EH (cell line): ENCODE measurements at regions not wholly inside any gene's neighbourhood (a gene's known extent, or its start where the extent isn't known, plus 50 kb on each side); places are given as distances from the start of the nearest gene placed in this dataset.
A peak's percentile ranks its signal among the peaks of the same experiment; 100 is the strongest.

Experiments
- DNase-seq: peaks from one replicate; pipeline ENCODE4 v3.0.0-alpha.2; 2015; ENCODE audit warnings: low read depth

DNA sequence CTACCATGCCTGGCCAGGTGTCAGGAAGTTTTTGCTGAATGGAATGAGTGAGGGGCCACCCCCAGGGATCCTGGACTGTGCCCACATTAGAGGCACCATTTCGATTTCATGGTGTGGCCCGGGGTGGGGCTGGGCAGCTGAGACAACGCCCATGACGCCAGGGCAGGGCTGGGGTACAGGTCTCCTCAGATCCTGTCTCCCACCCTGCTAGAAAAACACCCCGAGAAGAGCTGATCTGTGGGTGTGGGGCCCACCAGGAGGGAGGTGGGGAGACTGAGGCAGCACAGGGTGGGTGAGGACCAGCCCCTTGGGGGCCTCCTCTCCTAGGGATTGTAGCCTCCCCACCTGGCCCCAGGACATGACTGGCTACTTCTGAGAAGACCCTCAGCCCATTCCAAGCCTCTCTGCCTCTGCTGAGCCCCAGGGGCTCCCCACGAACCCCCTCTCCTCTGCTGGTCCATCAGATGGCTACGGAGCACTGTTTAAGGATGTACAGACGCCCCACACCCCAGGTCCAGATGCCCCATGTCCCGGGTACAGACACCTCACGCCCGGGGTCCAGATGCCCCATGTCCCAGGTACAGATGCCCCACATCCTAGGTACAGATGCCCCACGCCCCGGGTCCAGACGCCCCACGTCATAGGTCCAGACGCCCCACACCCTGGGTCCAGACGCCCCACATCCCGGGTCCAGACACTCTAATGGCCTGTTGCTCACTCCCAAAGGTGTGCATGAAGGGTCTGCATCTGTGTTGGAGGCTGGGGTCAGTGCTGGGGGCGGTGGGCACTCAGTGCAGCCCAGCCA is 99.4 kb downstream of the MICALL2 start:
- no peak for DNase-seq

DNA sequence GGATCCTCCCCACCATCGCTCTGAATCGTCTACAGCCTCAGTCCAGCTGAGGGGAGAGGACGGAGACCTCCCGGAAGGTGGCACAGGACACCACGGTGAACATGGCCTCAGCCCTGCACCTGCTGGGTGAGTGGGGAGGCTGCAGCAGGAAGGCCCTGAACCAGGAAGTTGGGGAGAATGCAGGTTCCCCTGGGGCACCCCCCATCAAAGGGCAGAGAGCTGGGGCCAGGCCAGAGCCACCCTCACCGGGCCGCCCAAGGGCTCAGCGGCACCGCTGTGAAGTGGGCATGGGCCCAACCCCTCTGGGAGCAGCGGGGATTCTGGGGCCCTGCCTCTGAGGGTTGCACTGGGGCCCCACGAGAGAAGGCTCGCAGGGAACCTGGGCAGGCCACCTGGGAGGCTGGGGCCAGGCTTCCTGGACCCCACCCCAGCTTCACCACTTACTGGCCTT is 98.7 kb downstream of the MICALL2 start:
- no peak for DNase-seq

DNA sequence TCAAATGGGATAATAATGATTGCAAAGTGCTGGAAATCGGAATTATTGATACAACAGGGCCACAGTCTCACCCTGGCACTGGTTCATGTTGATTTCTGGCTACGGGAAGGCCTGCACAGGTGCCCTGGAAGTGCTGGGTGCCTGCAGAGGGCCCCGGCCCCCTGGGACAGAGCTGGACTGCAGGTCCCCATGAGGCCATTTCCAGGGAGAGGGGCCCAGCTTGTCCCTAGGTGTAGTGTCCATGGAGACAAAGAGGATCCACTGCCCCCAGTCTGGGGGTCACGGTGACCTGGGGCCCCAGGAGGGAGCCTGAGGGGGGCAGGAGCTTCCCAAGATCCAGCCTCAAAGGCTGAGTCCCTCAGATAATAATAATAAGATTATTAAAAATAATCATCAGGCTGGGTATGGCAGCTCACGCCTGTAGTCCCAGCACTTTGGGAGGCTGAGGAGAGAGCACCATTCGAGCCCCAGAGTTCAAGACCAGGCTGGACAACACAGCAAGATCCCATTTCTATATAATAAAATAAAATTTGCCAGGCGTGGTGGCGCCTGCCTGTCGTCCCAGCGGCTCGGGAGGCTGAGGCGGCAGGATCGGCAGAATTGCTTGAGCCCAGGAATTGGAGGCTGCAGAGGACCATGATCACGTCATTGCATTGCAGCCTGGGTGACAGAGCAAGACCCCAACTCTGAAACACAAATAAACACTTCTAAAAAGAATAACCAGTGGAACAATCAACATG is 98.1 kb downstream of the MICALL2 start:
- no peak for DNase-seq

DNA sequence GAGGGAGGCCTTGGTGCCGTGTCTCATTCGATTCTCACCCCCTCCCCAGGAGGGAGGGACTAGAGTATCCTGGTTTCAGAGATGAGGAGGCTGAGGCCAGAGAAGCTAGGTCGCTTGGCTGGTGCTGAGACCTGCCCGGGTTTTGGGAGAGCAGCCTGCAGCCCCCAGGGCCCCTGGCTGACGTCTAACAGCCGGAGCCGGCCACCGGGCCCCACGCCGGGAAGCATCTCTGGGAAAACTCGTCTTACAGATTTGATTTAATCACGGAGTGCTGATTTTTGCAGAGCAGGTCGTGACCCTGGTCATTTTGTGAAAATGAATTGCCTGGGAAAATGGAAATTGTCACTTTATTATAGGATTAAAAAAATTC is 97.5 kb downstream of the MICALL2 start:
- no peak for DNase-seq

DNA sequence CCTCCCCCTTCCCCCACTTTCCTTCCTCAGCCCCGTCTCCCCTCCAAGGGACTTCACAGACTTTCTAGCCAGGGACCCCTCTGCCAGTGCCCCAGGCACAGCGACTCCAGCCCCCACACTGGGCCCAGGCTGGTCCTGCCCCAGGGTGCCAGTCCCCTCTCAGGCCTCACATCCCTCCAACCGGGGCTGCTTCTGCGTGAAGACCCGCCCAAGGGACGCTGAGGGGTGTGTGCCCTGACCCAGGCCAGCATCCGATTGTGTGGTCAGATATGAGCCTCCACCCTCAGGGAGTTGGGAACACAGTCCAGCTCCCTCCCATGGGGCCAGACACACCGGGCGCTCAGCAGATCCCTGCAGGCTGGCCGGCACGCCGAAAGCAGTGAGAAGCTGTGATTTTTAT is 97.0 kb downstream of the MICALL2 start:
- DNase-seq: no peak

DNA sequence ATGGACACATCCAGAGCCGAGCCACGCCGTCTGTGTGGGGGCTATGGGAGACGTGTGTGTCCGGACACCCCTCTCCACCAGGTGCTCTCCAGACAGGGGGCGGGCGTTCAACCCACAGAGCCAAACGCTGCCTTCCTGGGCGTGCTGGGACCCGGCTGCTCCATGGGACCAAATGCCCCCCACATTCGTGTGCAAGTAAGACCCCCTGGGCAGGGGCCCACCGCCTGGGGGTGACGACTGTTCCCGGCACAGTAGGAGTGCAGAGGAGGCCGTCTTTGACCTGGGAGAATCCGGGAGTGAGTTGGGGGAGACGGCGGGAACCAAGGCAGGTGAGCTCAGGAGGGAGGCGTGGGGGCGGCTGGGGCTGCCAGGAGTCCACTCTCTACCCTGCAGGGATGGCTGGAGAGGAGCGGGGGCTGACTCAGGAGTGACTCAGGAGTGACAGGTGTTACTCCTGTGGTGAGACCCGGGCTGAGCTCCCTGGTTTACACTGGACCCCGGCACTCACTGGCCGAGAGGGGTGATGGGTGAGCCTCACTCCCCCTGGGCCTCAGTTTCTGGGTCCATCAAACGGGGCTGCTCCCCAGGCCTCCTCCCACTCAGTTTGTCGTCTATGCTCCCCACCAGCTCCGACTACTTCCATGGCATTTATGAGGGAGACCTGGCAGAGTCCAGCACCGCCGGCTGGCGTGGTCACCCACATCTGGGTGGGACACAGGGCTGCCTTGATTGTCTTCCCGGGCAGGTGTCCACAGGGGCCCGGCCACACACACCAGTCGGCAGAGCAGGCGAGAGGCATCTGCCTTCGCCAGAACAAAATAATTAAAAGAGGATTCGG is 95.0 kb downstream of the MICALL2 start:
- DNase-seq: no peak

DNA sequence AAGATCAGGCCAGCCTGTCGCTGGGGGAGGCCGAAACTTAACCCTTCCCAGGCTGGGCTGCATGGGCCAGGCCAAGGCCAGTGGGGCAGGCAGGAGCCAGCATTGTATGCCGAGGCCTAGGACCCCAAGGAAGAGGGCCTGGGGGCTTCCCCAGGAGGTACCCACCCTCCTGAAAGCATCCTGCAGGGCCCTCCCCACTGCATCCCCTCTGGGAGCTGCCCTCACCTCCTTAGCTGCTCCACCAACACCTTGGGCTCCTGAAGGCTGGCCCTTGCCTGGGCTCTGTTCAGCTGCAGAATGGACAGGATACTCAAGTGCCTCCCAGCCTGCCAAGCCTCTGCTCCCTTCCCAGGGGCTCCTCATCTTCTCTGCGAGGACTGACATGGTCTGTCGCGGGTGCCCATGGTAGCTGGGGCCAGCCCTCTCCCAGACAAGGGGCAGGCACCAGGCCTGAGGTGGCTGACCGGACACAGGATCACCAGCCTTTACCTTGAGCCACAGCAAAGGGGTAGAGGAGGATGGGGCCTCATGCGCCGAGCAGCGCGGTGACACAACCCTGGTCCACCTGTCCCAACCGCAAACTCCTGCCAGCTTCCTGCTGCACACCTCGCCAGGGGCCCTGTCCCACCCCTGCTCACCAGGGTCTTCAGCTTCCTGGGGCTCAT is 94.2 kb downstream of the MICALL2 start:
- DNase-seq: no peak

DNA sequence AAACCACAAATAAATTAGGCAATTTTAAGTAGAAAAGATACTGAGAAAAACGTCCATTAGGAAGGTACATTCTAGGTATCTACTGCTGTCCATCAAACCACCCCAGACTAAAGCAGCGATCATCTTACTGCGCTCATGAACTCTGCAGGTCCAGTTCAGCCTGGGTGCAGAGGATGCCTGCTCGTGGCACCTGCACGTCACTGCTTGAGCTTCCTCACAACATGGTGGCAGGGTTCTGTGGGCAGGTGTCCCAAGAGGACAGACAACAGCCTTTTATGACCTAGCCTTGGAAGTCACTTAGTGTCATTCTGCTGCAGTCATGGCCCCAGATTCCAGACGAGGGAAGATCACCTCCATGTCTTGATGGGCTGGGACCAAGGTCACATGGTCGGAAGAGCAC is 93.4 kb downstream of the MICALL2 start:
- no peak for DNase-seq

DNA sequence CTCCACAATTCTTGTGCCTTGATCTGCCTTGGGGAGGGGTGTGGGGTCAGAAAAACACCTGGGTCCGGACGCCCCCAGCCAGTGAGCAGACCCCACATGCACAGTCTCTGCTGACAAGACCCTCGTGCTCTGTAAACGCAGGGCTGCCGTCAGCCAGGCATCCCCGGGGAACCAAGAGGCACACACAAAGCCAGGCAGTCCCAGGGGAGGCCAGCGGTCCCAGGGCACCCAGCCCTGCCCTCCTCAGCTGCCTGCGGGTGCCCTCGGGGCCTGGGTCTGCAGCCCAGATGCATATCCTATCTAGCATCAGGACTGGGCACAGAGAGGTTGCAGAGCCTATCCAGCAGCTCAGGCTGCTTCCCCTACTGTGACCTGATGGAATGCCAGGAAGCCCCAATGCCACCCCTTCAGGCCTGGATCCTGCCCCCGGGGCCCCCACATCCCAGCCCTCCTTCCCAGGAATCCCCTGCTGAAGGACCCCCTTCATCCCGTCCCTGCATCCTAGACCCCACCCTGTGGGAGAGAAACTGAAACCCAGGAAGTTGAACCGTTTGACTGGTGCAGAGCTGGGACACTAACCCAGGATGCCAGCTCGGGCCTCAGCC is 92.4 kb downstream of the MICALL2 start:
- DNase-seq: no peak

DNA sequence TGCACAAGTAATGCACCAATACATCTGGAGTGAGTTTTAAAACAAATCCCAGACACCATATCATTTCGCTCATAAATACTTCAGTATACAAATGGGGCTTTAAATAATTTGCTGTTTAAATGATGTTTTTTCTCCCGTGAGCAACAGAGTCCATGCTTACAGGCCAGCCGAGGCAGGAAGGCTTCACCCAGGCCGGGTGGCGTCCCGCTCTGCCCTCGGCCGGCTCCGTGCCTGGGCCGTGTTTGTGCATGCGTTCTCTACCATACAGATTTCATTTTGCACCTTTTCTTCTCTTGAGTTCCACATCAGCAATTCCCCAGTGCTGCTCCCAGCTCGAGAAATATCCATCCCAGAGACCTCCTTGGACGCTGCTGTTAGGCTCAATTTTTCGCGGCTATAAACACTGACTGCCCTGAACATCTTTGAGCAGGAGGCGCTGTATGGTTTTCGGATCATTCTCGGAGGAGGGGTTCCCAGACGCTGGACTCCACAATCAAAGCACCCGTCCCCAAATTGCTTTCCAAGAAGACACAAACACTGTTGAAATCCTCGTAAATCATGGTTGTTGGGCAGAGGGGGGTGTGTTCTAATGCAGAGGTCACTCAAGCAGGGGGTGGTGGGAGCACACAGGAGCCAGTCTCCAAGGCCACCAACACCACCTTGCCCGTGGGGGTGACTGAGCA is 91.6 kb downstream of the MICALL2 start:
- DNase-seq: no peak

DNA sequence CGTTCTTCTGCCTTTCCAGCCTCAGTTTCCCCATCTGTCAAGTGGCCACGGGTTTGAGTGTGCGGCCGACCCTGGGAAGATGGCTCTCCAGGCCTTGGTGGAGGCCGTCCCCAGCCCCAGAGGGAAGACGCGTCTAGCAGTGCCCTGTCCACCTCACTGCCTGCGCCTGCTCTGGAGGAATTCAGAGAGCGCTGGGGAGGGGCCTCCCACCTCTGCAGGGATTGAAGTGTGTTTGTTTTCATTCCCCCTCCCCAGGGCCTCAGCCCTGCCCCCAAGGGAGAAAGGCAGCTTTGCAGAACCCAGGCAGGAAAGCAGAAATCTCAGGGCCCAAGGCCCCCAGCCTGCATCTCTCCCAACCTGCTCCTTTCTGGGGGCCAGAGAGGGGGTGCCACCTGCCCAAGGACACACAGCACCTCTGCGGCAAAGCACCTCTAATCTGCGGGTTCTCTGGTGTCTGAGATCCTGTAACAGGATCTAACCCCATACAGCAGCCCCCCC is 91.0 kb downstream of the MICALL2 start:
- DNase-seq: no peak

DNA sequence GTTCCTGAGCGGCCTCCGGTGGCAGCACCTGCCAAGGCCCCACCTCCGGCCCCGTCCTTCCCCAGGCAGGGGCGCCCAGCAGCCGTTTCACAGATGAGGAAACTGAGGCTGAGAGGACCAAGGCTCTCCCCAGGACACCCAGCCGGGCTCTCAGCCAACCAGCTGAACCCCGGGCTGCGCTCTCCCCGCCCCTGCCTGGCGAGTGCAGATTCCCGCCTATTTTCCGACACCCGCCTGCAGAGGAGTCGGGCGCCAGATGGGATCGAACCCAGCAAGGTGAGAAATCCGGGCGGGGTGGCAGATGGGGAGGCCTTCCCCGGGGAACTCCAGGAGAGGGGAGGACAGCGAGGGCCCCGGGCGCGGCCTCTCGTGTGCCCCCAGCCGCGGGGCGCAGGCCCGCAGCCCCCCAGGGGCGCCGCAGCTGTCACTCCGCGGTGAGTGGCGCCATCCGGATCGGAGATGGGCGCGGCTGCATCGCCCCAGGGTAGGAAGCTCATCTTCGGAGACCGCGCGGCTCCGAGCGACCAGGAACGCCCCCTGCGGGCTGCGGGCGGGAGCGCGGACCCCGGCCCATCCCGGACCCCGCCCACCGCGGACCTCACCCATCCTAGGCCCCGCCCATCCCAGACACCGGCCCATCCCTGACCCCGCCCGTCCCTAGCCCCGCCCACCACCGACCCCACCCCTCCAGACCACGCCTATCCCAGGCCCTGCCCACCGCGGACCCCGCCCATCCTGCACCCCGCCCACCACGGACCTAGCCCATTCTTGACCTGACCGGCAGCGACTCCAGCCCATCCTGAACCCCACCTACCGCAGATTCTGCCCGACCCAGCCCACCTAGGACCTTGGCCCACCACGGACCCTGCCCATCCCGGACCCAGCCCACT is 90.3 kb downstream of the MICALL2 start:
- DNase-seq: peak; percentile 7

DNA sequence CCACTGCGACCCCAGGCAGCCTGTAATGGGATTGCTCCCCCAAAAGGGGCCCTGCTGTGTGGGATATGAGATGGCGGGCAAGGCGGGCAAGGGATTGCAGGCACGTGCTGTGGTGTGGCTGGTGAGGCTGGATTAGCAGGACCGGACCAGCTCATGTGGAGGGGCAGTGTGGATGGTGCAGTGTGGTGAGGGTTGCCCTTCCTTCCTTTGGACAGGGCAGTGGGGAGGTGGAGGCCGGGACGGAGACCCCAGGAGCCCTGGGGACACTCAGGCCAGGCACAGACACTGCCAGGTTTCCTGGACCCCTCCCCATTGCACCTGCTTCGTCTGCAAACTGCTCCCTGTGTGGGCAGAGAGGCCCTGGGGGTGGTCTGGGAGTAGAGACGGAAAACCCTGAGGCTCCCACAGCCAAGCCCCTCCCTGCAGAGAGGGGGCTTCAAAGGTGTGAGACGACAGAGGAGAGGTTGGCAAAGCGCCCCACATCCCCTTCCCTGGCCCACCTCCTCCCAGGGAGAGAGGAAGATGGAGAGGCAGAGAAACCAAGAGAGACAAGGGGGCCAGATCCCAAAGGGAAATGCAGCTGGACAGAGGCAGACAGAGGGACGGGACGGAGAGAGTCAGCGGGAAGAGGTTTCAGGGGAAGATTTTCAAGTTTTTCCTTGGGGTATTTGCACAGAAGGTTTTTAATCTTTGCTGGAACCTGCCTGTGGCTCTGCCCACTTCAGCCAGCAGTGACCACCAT is 89.2 kb downstream of the MICALL2 start:
- DNase-seq: no peak

DNA sequence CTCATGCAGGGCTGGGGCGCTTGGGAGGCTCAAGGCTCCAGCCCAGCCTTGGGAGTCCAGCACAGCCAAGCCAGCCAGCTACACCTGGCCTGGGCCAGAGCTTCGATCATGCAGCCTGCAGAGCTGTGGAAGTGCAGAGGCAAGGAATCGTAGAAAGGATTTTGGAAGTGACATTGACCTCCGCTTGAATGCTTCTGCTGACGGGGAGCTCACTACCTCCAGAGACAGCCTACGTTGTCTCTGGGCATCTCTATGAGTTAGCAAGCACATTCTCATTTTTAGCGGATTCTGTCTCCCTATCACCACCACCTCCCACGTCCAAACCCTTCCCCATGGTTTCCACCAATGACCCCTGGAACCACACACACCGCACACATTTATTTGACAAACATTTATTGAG is 88.5 kb downstream of the MICALL2 start:
- DNase-seq: no peak

DNA sequence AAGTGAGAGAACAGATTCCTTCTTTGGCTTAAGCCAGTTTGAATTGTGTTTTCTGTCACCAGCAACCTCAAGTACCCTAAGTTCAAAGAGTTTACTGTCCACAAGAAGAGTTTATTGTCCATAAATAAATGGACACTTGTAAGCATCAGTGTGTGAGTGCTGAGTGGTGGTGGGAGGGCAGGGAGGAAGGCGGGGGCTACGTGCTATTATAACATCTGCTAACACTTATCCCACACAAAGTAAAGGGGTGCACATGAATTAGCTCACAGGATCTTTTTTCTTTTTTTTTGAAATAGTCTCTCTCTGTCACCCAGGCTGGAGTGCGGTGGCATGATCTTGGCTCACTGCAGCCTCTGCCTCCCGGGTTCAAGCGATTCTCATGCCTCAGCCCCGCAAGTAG is 87.2 kb downstream of the MICALL2 start:
- DNase-seq: no peak

DNA sequence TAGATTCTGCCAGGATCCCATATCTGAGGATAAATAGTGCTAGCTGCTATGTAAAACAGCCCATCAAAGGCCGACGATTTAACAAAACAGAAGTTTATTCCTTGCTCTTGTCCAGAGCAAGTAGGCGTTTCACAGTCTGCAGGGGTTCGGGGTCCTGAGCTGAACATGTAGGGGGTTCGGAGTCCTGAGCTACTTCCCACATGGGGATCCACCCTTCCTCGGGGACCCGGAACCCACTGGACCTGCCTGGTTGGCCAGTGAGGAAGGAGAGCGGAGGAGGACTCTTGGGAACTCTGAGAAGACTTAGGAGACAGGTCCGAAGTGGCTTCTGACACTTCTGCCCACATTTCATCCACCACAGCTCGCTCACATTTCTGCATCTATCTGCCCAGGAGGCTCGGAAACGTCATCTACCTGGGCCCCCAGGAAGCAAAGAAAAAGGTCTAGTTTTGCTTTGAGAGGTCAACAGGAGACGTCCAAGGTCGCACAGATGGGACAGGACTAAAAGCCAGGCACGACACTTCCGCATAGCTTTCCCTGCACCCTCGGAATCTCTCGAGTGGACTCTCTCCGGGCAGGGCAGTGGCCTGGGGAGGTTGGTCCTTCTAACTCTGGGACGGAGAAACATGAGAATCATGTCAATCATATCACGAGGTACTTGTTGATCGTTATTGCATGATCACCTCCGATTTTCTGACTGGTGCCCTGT is 86.4 kb downstream of the MICALL2 start:
- no peak for DNase-seq

DNA sequence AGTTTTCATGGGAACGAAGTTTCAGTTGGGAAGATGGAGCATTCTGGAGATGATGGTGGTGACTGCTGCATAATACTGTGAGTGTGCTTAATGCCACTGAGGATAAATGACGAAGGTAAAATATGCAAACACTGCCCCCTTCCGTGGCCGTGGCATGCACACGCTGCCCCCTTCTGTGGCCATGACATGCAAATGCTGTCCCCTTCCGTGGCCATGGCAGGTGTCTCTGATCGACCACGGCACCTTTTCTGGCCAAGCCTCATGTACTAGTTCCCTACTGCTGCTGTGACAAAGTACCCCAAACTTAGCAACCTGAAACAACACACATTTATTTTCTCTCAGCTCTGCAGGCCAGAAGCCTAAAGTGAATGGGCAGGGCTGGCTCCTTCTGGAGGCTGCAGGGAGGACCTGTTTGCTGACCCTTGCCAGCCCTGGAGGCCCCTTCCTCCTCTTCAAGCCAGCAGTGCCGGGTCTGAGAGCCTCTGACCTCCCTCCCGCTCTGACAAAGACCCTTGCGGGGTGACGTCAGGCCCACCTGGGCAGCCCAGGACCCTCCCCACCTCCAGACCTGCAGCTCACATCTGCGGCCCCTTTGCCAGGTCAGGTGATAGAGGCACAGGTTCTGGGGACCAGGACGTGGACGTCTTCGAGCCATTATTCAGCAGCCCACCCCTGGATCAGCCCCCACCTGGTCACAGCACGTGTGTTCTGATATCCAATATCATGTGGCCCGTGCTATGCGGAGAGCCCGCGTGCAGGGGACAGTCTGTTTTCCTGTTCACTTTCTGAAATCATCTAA is 82.0 kb downstream of the MICALL2 start:
- DNase-seq: no peak
